GM18511 (cell line): ENCODE measurements at regions not wholly inside any gene's neighbourhood (a gene's known extent, or its start where the extent isn't known, plus 50 kb on each side); places are given as distances from the start of the nearest gene placed in this dataset.
"Not testable (repeated sequence)": the region's sequence is repeated elsewhere in the genome, so short reads cannot be mapped to it uniquely, and the experiment has no call there.

ENCODE experiments used
- ATAC-seq: cut with Tn5 transposase; IDR thresholded peaks from one replicate; pipeline ENCODE4 v1.9.1; 2021; ENCODE audit warnings: mild to moderate bottlenecking, moderate library complexity; ENCODE audit not compliant: unreplicated experiment

DNA sequence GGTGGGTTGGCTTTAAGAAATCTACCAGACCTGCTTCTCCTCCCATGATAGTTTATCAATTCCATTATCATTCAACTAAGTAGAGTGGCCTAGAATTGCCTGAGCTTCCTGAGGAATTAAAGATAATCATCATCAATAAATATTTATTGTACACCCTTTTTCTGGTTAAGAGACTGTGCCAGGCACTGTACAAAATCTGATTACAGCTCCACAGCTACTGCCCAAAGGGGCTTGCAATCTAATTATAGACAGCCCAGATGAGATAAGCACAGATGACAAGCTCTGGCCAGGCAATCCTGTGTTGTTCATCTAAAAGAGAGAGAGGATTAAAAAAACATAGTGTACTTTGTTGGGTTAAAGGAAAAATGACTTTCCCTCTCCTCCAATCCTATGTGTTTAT, 586.4 kb downstream of the GATA3 start:
- ATAC-seq = no peak

DNA sequence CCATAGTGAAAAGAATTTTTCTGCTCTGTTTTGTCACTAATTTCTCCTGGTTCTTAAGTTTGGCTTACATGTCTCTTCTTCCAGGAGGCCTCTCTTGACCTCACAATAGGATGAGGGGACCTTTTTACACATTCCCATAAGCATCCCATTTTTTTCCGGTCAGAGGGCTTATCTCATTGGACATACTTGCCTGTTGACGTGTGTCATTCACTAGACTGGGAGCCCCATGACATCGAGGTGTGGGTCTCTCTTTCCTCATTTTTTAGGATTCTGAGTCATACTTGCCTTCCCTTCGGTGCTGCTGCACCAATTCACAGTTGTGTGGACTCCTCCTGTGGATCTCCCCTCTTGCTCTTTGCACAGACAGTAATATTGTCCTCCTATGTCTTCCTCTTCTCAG, 601.8 kb downstream of the GATA3 start:
- ATAC-seq = no peak

DNA sequence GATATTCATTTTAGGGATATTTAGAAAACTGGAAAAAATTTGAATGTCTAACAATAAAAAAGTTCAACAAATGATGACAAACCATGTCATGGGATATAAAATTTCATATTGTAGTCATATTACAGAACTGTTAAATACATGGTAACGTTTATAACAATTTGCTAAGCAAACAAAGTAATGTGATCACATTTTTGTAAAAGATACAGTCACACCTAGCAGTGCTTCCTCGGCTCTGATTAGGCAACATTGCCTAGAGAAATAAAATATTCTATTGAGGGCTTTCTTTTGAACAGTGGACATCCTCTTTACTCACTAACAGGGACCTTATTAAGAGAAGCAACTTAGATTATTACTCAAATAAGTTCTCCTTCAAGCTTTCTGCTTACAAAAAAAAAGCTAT, 605.5 kb downstream of the GATA3 start:
- ATAC-seq = no peak

DNA sequence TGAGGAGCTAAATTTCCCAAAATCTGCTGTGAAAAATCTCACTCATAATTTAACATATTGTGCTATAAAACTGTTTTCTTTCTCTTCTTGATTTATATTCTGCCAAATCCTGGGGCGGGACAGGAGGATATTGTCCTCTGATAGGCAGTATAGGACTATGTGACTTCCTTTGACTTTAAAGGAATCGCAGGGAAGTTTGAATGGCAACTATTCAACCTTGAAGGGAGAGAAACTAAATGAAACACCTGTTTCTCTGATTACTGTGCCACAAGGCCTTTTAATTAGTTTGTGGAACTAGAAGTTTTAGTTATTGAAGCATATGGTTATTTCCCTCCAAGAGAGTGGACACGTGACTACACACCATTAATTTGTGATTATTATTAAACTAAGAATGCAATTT, 607.4 kb downstream of the GATA3 start:
- ATAC-seq = no peak

DNA sequence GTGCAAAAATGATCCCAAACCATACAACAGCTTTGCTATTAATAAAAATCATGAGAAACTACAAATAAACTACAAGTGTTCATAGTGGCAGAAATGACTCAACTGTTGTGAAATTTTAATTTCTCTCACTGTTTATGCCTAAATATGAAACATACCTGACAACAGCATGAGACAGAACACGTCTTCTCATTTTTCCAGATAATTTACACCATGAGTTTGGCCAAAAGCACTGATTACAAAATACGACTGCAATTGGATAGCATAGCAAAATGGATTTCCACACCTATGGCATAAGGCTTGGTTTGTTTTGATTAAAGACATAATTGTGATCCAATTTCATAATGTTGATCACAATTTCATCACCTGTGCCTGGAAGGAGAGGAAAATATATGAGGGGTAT, 608.6 kb downstream of the GATA3 start:
- ATAC-seq = no peak

DNA sequence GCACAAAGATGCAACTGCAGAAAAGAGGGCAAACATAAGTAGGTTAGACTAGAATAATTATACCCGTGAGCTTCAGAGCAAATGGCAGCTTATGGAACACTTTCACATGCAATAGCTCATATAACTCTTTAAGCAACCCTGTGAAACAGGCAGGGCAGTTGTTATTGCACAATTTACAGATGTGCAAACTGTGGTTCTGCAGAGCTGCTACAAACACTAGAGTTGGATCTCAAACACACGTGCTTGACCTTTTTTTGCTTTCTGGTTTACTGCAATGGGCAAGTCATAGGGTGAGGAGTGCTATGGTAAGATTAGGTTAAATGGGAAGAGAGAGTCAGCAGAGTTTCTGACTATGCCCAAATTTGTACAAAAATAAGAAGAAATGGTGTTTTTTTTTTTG, 610.8 kb downstream of the GATA3 start:
- no peak for ATAC-seq

DNA sequence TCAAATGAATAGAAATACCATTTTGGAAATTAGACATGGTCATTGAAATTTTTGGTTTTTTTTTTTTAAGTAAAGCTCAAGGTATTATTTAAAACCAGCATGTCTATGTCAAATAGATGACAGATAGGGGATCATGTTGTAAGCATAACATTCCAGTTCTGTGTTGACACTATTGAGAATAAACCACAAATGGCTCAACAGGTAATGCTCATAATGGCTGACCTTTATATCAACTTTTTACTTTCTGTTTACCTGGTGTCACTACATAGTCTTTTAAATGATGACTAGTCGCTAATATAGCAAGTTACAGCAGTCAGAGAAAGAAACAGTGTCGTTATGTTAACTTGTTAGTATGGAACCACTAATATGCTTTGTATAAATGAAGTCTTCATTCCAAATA, 616.0 kb downstream of the GATA3 start:
- ATAC-seq = no peak

DNA sequence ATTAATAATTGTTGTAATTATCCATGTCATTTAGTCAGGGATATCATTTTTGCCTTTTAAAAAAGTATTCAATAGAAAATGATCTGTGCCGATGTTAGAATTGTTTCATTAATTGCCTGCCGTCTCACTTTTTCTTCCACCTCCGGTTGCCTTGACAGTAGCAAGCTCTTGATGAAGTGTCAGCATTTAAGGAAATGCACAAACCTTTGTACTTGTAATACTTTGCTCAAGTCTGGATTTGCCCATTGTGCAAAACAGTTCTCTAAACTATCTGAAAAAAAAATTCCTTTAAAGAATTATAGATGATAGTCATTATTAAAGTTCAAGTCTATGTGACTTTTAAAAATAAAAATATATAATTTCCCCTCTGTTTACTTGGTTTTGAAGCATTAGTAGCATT, 619.7 kb downstream of the GATA3 start:
- no peak for ATAC-seq

DNA sequence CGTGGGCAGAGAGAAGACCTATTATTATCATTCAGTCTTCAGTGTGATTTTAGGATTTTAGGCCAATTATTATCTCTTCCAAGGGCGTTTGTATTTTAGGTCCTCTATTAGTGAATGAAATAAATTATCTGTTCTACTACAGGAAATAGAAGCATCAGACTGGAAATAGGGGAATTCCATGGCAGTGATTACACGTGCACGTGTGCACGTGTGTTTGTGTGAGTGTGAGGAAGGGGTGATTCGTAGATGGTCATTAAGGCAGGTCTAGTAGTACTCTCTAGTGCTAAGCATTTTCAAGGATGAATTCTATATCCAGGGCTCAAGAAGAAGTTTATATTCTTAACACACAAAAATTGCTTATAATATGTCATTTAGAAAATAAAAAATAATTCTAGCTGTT, 623.2 kb downstream of the GATA3 start:
- ATAC-seq = no peak

DNA sequence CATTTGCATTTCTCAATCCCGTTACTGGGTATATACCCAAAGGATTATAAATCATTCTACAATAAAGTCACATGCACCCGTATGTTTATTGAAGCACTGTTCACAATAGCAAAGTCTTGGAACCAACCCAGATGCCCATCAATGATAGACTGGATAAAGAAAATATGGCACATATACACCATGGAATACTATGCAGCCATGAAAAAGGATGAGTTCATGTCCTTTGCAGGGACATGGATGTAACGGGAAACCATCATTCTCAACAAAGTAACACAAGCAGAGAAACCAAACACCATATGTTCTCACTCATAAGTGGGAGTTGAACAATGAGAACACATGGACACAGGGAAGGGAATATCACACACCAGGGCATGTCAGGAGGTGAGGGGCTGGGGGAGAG, 630.4 kb downstream of the GATA3 start:
- not testable (repeated sequence) for ATAC-seq

DNA sequence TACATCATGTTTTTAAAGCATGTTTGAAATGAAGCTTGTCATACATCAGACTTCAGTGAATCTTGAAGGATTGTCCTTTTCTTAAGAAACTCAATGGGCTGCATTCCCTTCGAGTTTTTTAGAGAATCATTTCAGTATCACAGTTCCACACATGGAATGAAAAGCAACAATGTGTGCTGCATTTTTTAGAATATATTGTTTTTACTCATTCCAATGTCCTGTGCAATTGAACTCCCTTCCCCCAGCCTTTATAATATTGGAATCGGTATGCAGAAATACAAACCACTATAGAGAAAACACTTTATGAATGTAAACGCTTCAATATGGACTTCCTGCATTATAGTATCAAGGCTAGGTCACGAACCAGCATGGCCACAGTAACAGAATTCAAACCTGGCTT, 634.4 kb downstream of the GATA3 start:
- no peak for ATAC-seq

DNA sequence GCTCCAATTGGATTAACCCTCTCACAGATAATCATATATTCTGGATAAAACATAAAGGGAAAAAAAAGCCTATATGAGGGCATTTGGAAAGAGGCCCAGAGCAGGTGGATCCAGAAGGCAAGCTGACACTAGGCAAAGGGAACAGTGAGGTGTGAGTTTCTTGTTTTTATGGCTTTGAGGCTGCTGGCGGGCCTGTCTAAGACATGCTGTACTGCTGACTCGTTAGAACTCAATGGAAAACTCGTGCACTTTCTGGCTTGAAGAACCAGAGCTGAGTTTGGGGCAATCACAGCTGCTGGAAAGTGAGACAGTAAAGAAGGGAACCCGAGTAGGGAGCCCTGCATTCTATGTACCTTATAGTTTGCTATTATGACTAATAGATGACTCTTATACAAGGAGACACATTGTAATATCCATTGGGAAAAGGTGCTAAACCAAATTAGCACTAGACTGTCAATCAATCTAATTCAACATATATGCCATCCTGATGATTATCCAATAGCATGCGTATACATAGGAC, 637.1 kb downstream of the GATA3 start:
- no peak for ATAC-seq

DNA sequence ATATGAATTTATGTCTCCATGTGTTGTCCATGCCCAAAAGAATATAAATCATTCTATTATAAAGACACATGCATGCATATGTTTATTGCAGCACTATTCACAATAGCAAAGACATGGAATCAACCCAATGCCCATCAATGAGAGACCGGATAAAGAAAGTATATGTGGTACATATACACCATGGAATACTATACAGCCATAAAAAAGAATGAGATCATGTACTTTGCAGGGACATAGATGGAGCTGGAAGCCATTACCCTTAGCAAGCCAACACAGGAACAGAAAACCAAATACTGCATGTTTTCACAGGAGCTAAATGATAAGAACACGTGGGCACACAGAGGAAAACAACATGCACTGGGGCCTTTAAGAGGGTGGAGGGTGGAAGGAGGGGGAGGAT, 639.1 kb downstream of the GATA3 start:
- ATAC-seq = not testable (repeated sequence)

DNA sequence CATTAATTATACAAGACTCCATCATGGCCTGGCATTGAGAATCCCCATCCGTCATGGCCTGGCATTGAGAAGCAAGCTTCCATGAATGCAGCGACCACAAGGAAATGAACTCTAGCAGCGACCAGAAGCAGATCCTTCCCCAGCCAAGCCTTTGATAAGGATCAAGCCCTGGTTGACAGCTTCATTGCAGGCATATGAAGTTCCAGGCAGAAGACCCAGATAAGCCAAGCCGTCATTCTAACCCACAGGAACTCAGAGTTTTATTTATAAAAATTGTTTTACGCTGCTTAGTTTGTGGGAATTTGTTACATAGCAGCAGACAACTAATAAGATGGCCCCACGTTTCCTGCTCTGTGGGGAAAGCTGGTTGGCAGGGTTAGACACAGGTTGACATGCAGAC, 642.3 kb downstream of the GATA3 start:
- no peak for ATAC-seq

DNA sequence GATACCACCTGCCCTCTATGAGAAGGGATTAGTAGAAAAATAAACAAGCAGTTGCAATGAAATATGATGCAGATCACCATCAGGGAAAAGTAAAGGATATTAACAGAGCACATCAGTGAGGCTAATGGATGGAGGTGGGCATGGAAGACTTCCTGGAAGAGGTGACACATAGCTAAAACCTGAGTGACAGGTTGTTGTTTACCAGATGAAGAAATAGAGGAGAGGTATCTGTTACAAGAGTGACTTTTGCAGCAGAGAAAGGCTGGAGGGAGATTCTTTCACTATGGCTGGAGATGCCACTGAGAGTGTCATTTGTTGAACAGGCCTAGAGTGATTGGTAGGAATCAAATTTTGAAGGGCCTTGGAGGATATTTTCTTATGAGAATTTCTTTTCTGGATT, 646.2 kb downstream of the GATA3 start:
- ATAC-seq = no peak

DNA sequence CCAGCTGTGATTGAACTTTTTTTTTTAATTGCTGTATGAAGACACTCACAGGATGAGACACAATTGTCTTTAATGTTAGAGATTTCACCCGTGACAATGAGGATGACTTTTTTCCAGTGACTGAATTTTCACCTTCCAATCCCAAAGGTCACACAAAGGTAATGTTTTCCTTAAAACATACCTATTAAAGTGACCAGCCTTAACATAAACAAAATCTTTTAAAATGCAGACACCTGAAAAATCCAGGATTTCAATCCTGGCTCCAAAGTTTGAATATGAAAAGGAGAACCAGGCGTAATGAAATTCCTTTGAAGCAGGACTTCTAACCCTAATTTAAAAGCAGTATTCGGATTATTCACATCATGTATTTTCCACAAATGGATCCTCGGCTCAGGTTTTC, 647.7 kb downstream of the GATA3 start:
- no peak for ATAC-seq

DNA sequence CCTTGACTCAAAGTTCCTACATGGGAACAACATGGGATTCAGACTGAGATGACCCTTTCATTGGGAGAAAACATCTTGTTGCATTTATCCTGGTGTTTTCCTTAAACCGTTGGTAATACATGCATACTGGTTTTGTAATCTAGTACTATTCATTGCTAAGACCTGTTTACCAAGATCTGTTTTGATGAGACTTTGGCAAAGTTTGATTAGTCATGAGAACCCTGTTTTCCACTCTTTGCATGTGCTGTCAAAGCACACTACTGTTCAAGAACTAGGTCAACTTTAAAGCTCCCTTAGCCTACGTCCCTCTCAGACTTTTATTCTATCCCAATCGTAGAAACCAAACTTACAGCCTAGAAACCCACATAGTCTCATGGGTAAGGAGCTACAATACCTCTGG, 650.9 kb downstream of the GATA3 start:
- ATAC-seq = no peak

DNA sequence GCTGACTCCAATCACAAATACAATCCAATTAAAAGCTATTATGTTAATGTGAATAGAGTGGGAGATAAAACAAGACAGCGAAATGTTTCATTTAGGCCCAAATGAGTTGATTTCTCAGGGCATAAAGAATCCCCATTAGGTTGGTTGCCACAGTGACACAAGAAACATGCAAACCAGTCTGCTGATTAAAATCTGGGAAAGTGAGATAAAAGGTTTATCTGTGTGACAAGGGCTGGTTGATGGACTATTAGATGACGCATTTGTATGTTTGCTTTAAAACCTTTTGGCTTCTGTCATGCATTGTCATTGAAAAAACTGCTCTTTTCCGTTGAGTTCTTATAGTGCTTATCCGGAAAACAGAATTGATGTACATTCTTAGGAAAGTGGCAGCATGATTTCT, 658.2 kb downstream of the GATA3 start:
- ATAC-seq = no peak

DNA sequence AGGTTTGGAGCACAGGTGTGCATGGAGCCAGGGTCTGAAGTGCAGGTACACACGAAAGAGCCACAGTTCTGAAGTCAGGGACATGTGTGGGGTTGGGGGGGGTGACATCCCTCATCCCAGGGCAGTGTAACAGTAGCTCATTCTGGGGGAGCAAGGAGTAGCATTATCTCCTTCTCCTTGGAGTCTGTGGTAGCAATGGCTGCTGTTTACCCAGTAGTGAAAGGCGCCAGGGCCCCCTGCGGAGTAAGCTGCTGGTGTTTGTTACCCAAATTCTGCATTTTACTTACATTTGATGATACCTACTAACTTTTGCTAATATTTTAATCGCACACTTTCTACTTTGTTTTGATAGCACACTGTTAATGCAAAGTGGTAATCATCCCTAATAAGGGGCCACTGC, 665.5 kb downstream of the GATA3 start:
- ATAC-seq = no peak

DNA sequence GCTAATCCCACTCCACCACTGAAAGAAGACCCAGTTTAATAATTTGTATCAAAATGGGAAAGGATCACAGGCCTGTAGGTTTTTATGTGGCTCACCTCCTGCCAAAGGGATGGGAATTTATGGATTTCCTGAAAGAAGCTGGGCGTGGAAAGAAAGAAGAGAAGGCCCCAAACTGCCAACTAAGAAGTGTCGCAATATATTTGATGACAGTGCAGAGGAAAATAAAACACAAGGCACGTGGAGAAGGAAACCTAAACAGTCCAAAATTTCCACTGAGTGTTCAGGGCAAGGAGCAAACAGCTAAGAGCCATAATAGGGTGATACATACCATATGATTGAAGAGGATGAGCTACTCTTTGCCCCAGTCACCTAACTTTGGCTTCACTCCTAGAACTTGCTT, 667.2 kb downstream of the GATA3 start:
- no peak for ATAC-seq

DNA sequence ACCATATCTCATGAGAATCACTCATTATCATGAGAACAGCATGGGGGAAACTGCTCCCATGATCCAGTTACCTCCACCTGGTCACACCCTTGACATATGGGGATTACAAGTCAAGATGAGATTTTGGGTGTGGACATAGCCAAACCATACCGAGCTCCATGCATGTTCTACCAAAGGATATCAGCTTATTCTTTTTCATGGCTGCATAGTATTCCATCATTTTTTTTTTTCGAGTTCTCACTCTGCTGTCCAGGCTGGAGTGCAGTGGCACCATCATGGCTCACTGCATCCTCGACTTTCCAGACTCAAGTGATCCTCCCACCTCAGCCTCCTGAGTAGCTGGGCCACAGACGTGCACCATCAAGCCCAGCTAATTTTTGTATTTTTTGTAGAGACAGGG, 668.3 kb downstream of the GATA3 start:
- ATAC-seq = no peak

DNA sequence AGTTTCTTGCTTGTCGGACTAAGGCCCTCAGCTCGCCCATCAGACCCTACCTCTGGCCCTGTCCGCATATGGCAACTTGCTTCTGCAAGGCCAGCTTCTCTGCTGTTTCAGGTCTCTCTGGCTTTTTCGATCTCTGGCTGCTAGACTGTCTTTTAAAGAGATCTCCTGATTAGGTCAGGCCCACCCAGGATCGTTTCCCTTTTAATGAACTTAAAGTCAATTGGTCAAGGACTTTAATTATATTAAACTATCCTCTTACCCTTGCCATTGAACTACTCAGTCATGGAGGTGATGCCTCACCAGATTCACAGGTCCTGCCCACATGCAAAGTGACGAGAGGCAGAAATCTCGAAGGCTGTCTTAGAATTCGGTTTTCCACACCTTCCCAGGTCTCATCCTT, 670.9 kb downstream of the GATA3 start:
- ATAC-seq = no peak

DNA sequence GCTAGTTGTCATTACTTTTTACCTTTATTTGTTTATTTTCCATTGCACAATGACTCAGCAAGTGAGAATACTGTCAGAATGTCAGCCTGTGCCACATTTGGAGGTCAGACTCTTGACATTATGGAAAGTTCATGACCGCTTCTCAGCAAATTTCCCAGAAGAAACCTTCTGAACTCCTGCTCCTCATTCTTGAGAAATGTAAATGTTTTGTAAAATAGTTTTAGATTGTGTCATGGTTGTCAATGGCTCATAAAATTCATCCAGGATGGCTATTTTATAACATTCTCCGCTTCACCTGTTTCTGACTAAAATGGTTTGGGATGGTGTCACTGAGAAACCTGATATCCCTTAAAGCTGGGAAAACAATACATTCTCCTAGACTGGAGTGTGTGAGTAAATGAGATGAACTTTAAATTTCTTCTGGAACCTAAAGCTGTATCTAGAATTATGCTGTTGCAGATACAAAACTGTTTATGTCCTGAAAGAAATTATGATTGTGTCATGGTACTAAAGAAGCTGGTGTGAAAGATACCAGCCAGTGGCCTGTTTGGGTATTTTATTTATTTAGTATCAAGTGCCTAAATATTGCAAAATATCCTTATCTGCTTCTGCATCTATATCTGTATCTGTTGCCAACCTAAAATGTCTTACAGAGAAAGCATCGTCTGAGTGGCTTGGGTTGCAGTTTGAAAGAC, 671.7 kb downstream of the GATA3 start:
- ATAC-seq = no peak

DNA sequence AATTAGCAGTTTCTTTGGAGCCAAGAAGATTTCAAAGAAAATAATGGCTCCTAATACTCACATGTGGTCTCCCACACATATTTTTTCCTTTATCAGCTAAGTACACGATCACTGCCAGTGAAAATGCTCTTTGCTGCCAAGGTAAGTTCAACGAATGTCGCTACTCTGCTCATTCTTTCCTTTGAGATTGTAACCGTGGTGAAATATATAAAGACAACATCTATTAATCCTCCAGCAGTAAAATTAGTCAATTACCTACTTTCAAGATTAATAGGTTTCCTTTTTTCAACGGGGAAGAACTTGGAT, 672.2 kb downstream of the GATA3 start:
- no peak for ATAC-seq
